NT2/D1 (cell line): ENCODE measurements at regions not wholly inside any gene's neighbourhood (a gene's known extent, or its start where the extent isn't known, plus 50 kb on each side); places are given as distances from the start of the nearest gene placed in this dataset.

ENCODE experiments used
- SUZ12 ChIP-seq: IDR thresholded peaks from 2 replicates; pipeline ENCODE4 v1.6.1; 2011; ENCODE audit not compliant: insufficient read length, insufficient read depth; ENCODE audit errors: extremely low read depth
- ZNF274 ChIP-seq: IDR thresholded peaks from 2 replicates; pipeline ENCODE4 v1.6.1; 2011; ENCODE audit warnings: mild to moderate bottlenecking, low read depth, low read length

GRCh38 chr4:24260923-24261564, 323.3 kb downstream of the DHX15 start:
- no peak for TF ChIP-seq ZNF274
- no peak for TF ChIP-seq SUZ12
